ELF-1 (cell line): ENCODE measurements at regions not wholly inside any gene's neighbourhood (a gene's known extent, or its start where the extent isn't known, plus 50 kb on each side); places are given as distances from the start of the nearest gene placed in this dataset.
"Not testable (repeated sequence)": the region's sequence is repeated elsewhere in the genome, so short reads cannot be mapped to it uniquely, and the experiment has no call there.

ENCODE experiments used
- DNase-seq: peaks from one replicate; pipeline ENCODE4 v3.0.0-alpha.2; 2016; ENCODE audit warnings: low read depth, low spot score

DNA sequence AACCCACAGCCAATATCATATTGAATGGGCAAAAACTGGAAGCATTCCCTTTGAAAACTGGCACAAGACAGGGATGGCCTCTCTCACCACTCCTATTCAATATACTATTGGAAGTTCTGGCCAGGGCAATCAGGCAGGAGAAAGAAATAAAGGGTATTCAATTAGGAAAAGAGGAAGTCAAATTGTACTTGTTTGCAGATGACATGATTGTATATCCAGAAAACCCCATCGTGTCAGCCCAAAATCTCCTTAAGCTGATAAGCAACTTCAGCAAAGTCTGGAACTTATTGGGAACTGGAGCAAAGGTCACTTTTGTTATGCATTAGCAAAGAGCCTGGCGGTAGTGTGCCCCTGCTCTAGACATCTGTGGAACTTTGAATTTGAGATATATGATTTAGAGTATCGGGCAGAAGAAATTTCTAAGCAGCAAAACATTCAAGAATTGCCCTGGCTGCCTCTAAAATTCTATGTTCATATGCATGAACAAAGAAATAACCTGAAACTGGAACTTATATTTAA is 53.4 kb upstream of the PSMA1 start:
- DNase-seq, result not testable (repeated sequence)

DNA sequence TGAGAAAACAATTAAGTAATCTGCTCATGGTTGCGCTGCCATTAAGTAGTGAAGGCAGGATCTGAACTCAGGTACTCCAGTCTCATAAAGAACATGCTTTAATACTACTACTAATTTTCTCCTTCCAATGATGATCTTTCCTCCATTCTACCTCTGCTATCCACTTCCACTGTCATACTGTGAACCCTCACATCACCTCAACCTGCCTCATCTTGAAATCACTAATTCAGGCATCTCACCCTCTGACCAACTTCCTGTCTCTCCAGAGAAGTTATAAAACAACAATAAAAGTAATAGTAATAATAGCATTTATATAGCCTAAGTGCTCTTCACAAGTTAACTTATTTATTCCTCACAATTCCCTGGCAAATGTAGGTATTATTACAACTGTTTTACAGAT is 57.1 kb upstream of the PSMA1 start:
- no peak for DNase-seq

DNA sequence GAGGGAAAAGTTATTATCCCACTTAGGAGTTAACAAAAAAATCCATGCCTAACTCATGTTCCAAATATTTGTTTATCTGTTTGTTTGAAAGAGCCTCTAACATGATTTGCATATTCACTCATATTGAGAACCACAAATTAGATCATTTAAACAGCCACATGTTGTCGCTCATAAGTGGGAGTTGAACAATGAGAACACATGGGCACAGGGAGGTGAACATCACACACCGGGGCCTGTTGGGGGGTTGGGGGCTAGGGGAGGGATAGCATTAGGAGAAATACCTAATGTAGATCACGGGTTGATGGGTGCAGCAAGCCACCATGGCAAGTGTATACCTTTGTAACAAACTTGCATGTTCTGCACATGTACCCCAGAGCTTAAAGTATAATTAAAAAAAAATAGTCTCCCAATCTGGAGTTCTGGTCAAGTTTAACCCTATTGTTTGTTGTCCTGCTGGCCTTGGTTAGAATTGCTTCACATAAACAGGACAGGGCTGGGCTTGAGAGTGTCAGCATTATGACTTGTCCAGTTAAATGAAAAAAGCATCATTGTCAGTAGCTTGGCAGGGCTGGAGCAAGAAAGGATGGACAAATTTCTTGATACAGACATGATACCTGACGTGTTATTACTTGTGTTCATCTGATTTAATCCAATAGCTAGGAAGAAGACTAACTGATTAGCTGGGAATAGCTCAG is 57.8 kb upstream of the PSMA1 start:
- DNase-seq, result no peak

DNA sequence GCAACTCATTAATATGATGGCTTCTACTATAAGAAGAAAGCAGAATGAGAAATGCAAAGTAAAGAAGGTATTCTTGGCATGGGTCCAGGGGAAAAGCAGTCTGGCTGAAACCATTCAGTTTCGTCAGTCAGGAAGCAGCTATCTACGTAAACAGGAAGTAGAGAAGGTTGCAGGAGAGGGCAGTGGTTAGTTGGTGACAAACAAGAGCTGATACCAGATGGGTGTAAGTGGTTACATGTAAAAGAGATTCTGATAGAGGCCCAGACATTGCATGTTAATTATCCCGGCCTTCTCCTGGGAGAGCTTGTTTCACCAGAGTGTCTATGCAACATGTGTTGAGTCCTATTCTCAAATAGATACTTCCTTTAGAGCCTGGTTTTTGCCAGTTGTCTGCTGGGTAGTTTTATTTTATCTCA is 58.4 kb upstream of the PSMA1 start:
- DNase-seq, result no peak

DNA sequence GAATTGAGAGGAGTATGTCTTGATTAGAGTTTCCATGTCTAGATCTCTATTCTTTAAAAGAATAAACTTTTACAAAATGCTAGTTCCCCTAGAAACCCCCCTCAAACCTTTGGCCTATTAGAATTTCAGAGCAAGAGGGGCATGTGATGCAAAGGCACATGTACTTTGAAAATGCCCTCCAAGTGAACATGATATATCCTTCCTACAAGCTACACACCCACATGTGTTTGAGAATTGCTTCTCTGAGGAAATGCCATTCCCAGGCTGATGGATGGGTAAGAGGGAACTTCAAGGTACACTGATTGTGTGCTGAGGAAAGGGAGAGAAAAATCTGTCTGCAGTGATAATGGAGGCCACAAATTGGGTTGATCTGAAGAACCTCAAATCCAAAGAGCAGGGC is 59.5 kb upstream of the PSMA1 start:
- DNase-seq, result no peak

DNA sequence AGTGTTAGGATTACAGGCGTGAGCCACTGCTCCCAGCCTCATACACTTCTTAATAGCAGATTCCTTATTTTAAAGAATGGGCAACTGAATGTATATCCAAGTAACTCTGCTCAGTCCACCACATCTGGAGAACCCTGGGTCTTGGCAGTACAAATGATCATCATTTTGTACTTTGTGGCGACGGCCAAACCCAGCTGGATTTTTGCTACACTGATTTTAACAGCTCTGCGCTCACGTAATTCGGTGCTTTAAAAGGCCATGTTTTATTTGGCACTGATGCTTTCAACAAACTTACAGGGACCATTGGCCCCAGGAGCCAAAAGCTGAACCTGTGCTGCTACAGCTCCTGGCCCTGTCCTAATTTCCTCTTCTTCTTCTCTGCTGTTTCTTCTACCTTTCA is 60.8 kb upstream of the PDE3B start:
- no peak for DNase-seq

DNA sequence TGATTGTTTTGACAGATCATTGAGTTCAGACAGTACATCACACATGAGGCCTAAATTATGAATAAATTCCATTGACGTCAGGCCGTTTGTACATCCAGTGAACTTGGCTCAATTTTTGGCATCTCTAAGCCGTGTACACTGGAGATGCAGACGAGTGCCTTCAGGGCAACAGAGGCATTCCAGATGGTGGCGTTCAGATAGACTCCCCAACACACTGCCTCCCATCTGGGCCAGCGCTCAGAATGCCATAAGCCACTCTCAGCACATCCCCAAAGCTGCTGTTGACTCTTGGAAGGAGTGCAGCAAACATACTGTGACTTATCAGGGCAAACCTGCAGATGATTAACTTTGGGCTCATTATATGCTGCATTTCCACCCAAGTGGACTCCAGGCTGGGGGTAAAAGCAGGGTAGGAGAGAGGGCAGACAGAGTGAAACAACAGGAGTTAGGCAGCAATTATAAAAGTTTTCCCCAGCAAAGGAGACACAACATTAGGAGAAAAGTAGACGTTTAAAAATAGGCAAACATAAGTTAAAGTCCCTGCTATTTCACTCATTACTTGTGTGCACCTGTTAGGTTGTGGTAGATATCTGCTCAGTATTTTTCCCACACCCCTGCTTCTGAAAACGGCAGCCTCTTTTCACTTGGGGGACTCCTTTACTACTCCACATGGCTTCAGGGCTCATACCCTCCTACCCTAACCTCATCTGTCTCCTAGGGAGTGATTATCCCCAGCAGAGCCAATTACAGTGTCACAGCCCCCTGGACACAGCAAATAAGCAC is 60.2 kb upstream of the PDE3B start:
- peak; percentile 8 for DNase-seq

DNA sequence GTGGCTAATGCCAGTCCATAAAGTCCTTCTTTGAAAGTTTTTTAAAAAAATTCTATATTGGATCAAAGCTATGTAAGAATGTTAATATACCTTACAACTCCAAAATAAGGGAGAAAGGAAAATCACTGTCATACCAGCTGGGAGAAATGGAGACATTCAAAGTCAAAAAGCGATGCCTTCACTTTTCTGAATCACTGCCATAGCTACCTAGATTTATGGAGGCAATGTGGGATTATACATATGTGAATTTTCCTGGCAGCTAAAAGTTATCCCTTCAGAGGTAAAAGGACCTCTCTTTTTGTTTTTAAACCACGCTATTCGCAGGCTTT is 59.6 kb upstream of the PDE3B start:
- no peak for DNase-seq

DNA sequence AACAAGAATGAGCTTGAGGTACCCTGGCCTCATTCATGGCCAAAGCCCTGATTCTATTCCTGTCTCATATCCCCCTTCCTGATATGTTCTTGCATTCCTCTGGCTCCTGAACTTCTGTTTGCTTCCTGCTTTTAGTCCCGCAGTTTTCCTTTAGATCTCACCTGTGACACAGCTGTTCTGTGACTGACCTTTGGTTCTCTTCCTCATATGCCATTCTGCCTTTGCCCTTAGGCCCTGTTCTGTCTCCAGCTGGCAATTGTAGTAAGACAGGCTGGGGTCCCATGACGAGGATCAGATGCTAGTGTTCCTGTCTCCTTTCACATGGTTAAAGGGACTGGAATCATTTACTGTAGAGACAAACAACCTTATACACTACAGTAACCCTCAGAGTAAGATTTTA is 59.0 kb upstream of the PDE3B start:
- peak; percentile 57 for DNase-seq

DNA sequence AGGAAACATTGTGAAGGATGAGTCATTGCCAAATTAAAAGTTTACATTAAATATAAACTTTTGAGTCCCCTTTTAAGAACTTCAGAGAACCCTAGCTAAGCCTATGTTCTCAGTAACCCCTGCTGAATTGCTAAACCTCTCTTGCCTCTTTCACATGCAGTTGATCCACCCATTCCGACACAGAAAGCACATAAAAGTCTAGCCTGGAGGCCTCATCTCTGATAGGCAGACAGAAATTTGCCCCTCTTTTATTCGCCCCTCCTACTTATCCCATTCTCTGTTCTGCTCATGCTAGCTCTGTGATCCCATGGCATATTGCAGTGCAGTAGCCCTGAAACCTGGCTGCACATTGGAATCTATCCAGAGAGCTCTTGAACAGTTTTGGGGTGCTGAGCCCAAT is 58.2 kb upstream of the PDE3B start:
- peak; percentile 16 for DNase-seq

DNA sequence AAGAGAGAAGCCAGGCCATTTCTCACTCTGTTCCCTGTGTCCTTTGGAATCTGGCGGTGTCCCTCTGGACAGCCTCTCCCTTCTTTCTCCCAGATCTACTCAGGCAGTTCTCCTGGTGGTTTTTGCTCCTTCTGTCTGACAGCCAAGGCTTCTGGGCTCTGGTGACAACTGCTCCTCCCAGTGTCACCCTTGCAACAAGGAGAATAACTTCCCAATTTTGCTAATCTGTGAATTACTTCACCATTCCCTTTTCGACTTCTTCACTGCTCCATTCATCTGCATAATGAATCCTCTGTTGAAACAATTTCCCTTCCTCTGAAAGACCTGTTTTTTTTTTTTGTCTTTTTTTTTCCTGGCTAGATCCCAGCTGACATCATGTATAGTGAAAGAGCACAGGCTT is 56.3 kb upstream of the PDE3B start:
- DNase-seq, result peak; percentile 23

DNA sequence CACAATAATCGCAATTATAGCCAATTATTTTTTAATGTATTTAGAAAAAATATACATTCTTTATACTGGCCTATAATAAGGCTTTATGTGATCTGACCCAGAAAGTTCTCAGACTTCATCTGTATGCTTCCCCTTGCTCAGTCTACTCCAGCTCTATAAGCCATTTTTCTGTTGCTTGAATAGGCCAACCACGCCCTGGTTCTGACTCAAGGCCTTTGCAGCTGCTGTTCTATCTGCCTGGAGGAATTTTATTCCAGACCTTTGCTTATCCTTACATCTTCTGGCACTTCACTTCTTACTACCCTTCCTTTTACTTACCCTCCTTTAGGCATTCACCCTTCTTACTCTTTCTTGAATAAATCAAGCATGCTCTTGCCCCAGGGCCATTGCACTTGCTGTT is 54.9 kb upstream of the PDE3B start:
- no peak for DNase-seq

DNA sequence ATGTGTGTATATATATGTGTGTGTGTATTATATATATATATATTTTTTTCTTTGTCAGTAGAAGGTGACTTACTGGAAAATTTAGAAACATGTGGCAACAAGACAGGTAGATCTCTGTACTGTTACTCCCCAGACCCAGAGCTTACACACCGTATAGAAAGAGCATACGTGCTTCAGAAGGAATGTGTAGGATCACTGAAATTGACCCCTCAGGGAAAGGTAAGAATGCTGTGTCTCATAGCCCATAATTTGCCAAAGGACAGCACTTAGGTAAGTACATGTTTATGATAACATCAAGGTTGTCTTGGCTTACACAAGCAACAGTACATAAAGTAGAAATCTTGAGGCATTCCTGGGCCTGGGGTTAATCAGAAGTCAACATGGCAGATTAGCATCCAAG is 54.2 kb upstream of the PDE3B start:
- no peak for DNase-seq

DNA sequence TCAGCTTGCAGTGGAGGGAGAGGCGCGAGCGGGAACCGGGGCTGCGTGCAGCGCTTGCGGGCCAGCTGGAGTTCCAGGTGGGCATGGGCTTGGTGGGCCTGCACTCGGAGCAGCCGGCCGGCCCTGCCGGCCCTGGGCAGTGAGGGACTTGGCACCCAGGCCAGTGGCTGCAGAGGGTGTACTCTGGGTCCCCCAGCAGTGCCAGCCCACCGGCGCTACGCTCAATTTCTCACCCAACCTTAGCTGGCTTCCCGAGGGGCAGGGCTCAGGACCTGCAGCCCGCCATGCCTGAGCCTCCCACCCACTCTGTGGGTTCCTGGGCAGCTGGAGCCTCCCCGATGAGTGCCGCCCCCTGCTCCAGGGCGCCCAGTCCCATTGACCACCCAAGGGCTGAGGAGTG is 52.6 kb upstream of the PDE3B start:
- DNase-seq, result not testable (repeated sequence)

DNA sequence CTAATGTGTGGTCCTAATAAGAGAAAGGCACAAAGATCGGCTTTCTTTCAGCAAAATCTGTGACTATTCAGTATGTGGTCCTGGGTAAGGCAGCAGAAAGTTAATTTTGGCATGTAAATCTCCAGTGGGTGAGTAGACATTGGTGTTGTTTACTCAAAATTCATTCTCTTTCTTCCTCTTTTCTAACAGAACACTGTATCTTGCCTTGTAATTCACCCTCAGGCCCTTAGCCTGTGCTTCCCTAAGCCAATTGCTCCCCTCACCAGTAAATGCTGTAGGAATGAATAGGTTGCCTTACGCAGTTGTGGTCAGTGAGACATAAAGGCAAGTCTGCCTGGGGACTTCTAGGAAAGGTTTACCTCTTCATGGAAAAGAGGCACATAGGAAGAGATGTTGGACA is 49.9 kb upstream of the PDE3B start:
- peak; percentile 30 for DNase-seq
